ENCODE measurements at regions not wholly inside any gene's neighbourhood (a gene's known extent, or its start where the extent isn't known, plus 50 kb on each side); places are given as distances from the start of the nearest gene placed in this dataset.

- Histone ChIP-seq H3K4me3 (ENCODE audit: low read depth, low read length) (no peak overlapping the region), H3K27me3 (ENCODE audit: control insufficient read depth, insufficient read depth, low read length) (no peaks in the 10 kb centered on the region), H3K4me1 (ENCODE audit: control insufficient read depth, insufficient read depth, low read length, poor library complexity, severe bottlenecking) (peaks cover 10% of the 10 kb centered on the region), H3K36me3 (ENCODE audit: control insufficient read depth, insufficient read depth, low read length) (no peaks in the 10 kb centered on the region), H3K27ac (ENCODE audit: insufficient read depth, low read length, poor library complexity, severe bottlenecking) (no peak overlapping the region), H3K9me3 (ENCODE audit: control insufficient read depth in 2 of 2, low read length in 2 of 2) (peaks cover 0 to 2% of the 10 kb centered on the region in 2 experiments)
- ATAC-seq (ENCODE audit: low read depth in 2 of 2) = no peak
- Mint-ChIP-seq H3K9me3 (peaks cover 0 to 8% (median 1%) of the 10 kb centered on the region in 7 donors), H3K4me3 (no peak overlapping the region), H3K27ac (no peak overlapping the region), H3K36me3 (no peaks in the 10 kb centered on the region), H3K4me1 (peaks cover 6 to 28% (median 13%) of the 10 kb centered on the region in 4 donors), H3K27me3 (peaks cover 3% of the 10 kb centered on the region)
- DNase-seq = no peak
Measured at GRCh38 chr3:102016417-102016816, 167.1 kb downstream of the NFKBIZ start.

GRCh38 chr3:102017784-102018183, 168.5 kb downstream of the NFKBIZ start:
- Mint-ChIP-seq H3K4me1 (peaks cover 6 to 30% (median 13%) of the 10 kb centered on the region in 4 donors), H3K27ac (peak overlapping the region in 2 of 3 donors; percentile 57 to 60), H3K9me3 (peaks cover 0 to 8% (median 0%) of the 10 kb centered on the region in 7 donors), H3K27me3 (no peaks in the 10 kb centered on the region), H3K36me3 (no peaks in the 10 kb centered on the region), H3K4me3 (no peak overlapping the region)
- Histone ChIP-seq H3K27ac (ENCODE audit: insufficient read depth, low read length, poor library complexity, severe bottlenecking) (no peak overlapping the region), H3K27me3 (ENCODE audit: control insufficient read depth, insufficient read depth, low read length) (no peaks in the 10 kb centered on the region), H3K4me3 (ENCODE audit: low read depth, low read length) (no peak overlapping the region), H3K9me3 (ENCODE audit: control insufficient read depth in 2 of 2, low read length in 2 of 2) (no peaks in the 10 kb centered on the region), H3K4me1 (ENCODE audit: control insufficient read depth, insufficient read depth, low read length, poor library complexity, severe bottlenecking) (peaks cover 10% of the 10 kb centered on the region), H3K36me3 (ENCODE audit: control insufficient read depth, insufficient read depth, low read length) (no peaks in the 10 kb centered on the region)
- ATAC-seq (ENCODE audit: low read depth in 2 of 2) = no peak
- DNase-seq = no peak

GRCh38 chr3:102018551-102018950, 169.2 kb downstream of the NFKBIZ start:
- Histone ChIP-seq H3K9me3 (ENCODE audit: control insufficient read depth in 2 of 2, low read length in 2 of 2) (no peaks in the 10 kb centered on the region), H3K4me1 (ENCODE audit: control insufficient read depth, insufficient read depth, low read length, poor library complexity, severe bottlenecking) (peaks cover 10% of the 10 kb centered on the region), H3K36me3 (ENCODE audit: control insufficient read depth, insufficient read depth, low read length) (no peaks in the 10 kb centered on the region), H3K27me3 (ENCODE audit: control insufficient read depth, insufficient read depth, low read length) (no peaks in the 10 kb centered on the region), H3K27ac (ENCODE audit: insufficient read depth, low read length, poor library complexity, severe bottlenecking) (no peak overlapping the region), H3K4me3 (ENCODE audit: low read depth, low read length) (no peak overlapping the region)
- no peak for ATAC-seq (ENCODE audit: low read depth in 2 of 2)
- Mint-ChIP-seq H3K27ac (peak overlapping the region in 1 of 3 donors; percentile 9), H3K4me1 (peaks cover 6 to 30% (median 13%) of the 10 kb centered on the region in 4 donors), H3K4me3 (no peak overlapping the region), H3K27me3 (no peaks in the 10 kb centered on the region), H3K36me3 (no peaks in the 10 kb centered on the region), H3K9me3 (peaks cover 0 to 8% (median 0%) of the 10 kb centered on the region in 7 donors)
- DNase-seq = no peak

- no peak overlapping the region for H3K27ac ChIP-seq (ENCODE audit: insufficient read depth, low read length, poor library complexity, severe bottlenecking)
Measured at GRCh38 chr3:102020735-102021134, 171.4 kb downstream of the NFKBIZ start.

GRCh38 chr3:102024270-102024904, 175.1 kb downstream of the NFKBIZ start:
- Histone ChIP-seq H3K9me3 (ENCODE audit: control insufficient read depth in 2 of 2, low read length in 2 of 2) (no peaks in the 10 kb centered on the region), H3K36me3 (ENCODE audit: control insufficient read depth, insufficient read depth, low read length) (no peaks in the 10 kb centered on the region), H3K27ac (ENCODE audit: insufficient read depth, low read length, poor library complexity, severe bottlenecking) (no peak overlapping the region), H3K27me3 (ENCODE audit: control insufficient read depth, insufficient read depth, low read length) (no peaks in the 10 kb centered on the region), H3K4me3 (ENCODE audit: low read depth, low read length) (no peak overlapping the region), H3K4me1 (ENCODE audit: control insufficient read depth, insufficient read depth, low read length, poor library complexity, severe bottlenecking) (peaks cover 10% of the 10 kb centered on the region)
- no peak for ATAC-seq (ENCODE audit: low read depth in 2 of 2)
- H3K4me1 Mint-ChIP-seq = peaks cover 10 to 17% (median 12%) of the 10 kb centered on the region in 4 donors
- H3K9me3 Mint-ChIP-seq = peaks cover 0 to 1% (median 0%) of the 10 kb centered on the region in 7 donors
- no peaks in the 10 kb centered on the region for H3K27me3 Mint-ChIP-seq
- no peak overlapping the region for H3K27ac Mint-ChIP-seq
- no peak for DNase-seq
- no peaks in the 10 kb centered on the region for H3K36me3 Mint-ChIP-seq
- no peak overlapping the region for H3K4me3 Mint-ChIP-seq

More at GRCh38 chr3:102020735-102021134, 171.4 kb downstream of the NFKBIZ start:
- no peaks in the 10 kb centered on the region for H3K9me3 ChIP-seq (ENCODE audit: control insufficient read depth in 2 of 2, low read length in 2 of 2)
- H3K4me1 Mint-ChIP-seq = peaks cover 6 to 30% (median 13%) of the 10 kb centered on the region in 4 donors
- no peaks in the 10 kb centered on the region for H3K36me3 Mint-ChIP-seq
- DNase-seq (peak in 1 of 3 donors; percentile 37), ATAC-seq (ENCODE audit: low read depth in 2 of 2) (no peak)
- H3K36me3 ChIP-seq (ENCODE audit: control insufficient read depth, insufficient read depth, low read length) = no peaks in the 10 kb centered on the region
- peak overlapping the region; percentile 37 for H3K4me3 ChIP-seq (ENCODE audit: low read depth, low read length)
- H3K9me3 Mint-ChIP-seq = peaks cover 0 to 8% (median 0%) of the 10 kb centered on the region in 7 donors
- H3K27me3 Mint-ChIP-seq = no peaks in the 10 kb centered on the region
- no peak overlapping the region for H3K4me3 Mint-ChIP-seq
- H3K27ac Mint-ChIP-seq = no peak overlapping the region
- H3K27me3 ChIP-seq (ENCODE audit: control insufficient read depth, insufficient read depth, low read length) = no peaks in the 10 kb centered on the region
- H3K4me1 ChIP-seq (ENCODE audit: control insufficient read depth, insufficient read depth, low read length, poor library complexity, severe bottlenecking) = peaks cover 10% of the 10 kb centered on the region

GRCh38 chr3:102025606-102026270, 176.4 kb downstream of the NFKBIZ start:
- no peaks in the 10 kb centered on the region for H3K27me3 ChIP-seq (ENCODE audit: control insufficient read depth, insufficient read depth, low read length)
- H3K27ac ChIP-seq (ENCODE audit: insufficient read depth, low read length, poor library complexity, severe bottlenecking) = no peak overlapping the region
- ATAC-seq (ENCODE audit: low read depth in 2 of 2) (no peak), DNase-seq (no peak)
- no peaks in the 10 kb centered on the region for H3K9me3 ChIP-seq (ENCODE audit: control insufficient read depth in 2 of 2, low read length in 2 of 2)
- H3K4me3 ChIP-seq (ENCODE audit: low read depth, low read length) = no peak overlapping the region
- Mint-ChIP-seq H3K27me3 (no peaks in the 10 kb centered on the region), H3K4me1 (peaks cover 3 to 18% (median 8%) of the 10 kb centered on the region in 4 donors), H3K4me3 (no peak overlapping the region), H3K27ac (peak overlapping the region in 1 of 3 donors; percentile 46), H3K36me3 (no peaks in the 10 kb centered on the region), H3K9me3 (peaks cover 0 to 2% (median 0%) of the 10 kb centered on the region in 7 donors)
- H3K36me3 ChIP-seq (ENCODE audit: control insufficient read depth, insufficient read depth, low read length) = no peaks in the 10 kb centered on the region
- peaks cover 5% of the 10 kb centered on the region for H3K4me1 ChIP-seq (ENCODE audit: control insufficient read depth, insufficient read depth, low read length, poor library complexity, severe bottlenecking)

- no peak for ATAC-seq (ENCODE audit: low read depth in 2 of 2)
- H3K27ac ChIP-seq (ENCODE audit: insufficient read depth, low read length, poor library complexity, severe bottlenecking) = no peak overlapping the region
- Mint-ChIP-seq H3K9me3 (peaks cover 0 to 2% (median 0%) of the 10 kb centered on the region in 7 donors), H3K4me1 (peaks cover 0 to 11% (median 4%) of the 10 kb centered on the region in 4 donors), H3K36me3 (no peaks in the 10 kb centered on the region), H3K27ac (no peak overlapping the region), H3K4me3 (no peak overlapping the region), H3K27me3 (no peaks in the 10 kb centered on the region)
- H3K27me3 ChIP-seq (ENCODE audit: control insufficient read depth, insufficient read depth, low read length) = no peaks in the 10 kb centered on the region
- no peak overlapping the region for H3K4me3 ChIP-seq (ENCODE audit: low read depth, low read length)
- DNase-seq = no peak
- H3K4me1 ChIP-seq (ENCODE audit: control insufficient read depth, insufficient read depth, low read length, poor library complexity, severe bottlenecking) = no peaks in the 10 kb centered on the region
- no peaks in the 10 kb centered on the region for H3K9me3 ChIP-seq (ENCODE audit: control insufficient read depth in 2 of 2, low read length in 2 of 2)
- H3K36me3 ChIP-seq (ENCODE audit: control insufficient read depth, insufficient read depth, low read length) = no peaks in the 10 kb centered on the region
Measured at GRCh38 chr3:102026656-102027055, 177.3 kb downstream of the NFKBIZ start.
